Lower lobe of right lung (tissue), 2 donors: ENCODE measurements at regions not wholly inside any gene's neighbourhood (a gene's known extent, or its start where the extent isn't known, plus 50 kb on each side); places are given as distances from the start of the nearest gene placed in this dataset.
"Not testable (repeated sequence)": the region's sequence is repeated elsewhere in the genome, so short reads cannot be mapped to it uniquely, and the experiment has no call there.

Experiments
- ATAC-seq, 2 donors: fragments of 200-7000 bp; cut with Tn5 transposase; one replicate each; pipeline ENCODE4 v1.9.1; 2020 to 2022; ENCODE audit warnings: mild to moderate bottlenecking in 2 of 2, moderate library complexity in 2 of 2
- DNase-seq: peaks from one replicate; pipeline ENCODE4 v3.0.0-alpha.2; 2020
- H3K27ac ChIP-seq: fragments of 200-600 bp; one replicate; pipeline ENCODE4 v1.8.0; 2022
- H3K27me3 ChIP-seq: fragments of 200-600 bp; one replicate; pipeline ENCODE4 v1.8.0; 2022; ENCODE audit warnings: low read depth
- H3K36me3 ChIP-seq: fragments of 200-600 bp; one replicate; pipeline ENCODE4 v1.8.0; 2022; ENCODE audit warnings: mild to moderate bottlenecking
- H3K4me1 ChIP-seq: fragments of 200-600 bp; one replicate; pipeline ENCODE4 v1.8.0; 2022
- H3K4me3 ChIP-seq: fragments of 200-600 bp; one replicate; pipeline ENCODE4 v1.8.0; 2022; ENCODE audit warnings: mild to moderate bottlenecking
- H3K9me3 ChIP-seq: fragments of 200-600 bp; one replicate; pipeline ENCODE4 v1.8.0; 2022
- CTCF ChIP-seq: fragments of 200-600 bp; IDR thresholded peaks from one replicate; pipeline ENCODE4 v1.8.0; 2022; ENCODE audit warnings: antibody characterized with exemption, mild to moderate bottlenecking
- intact Hi-C: fragments of 100-400 bp; cut with DNase I; formaldehyde crosslinking; loops from one replicate; pipeline ENCODE4 v1.11.0; 2022
- donor health status: DM: no; HTN: yes; CAD: no; lungs with severe emphysema.

- ATAC-seq (no peak), DNase-seq (no peak)
- Histone ChIP-seq H3K9me3 (no peaks in the 10 kb centered on the region), H3K27me3 (peaks cover 4% of the 10 kb centered on the region), H3K4me3 (no peak overlapping the region), H3K36me3 (no peaks in the 10 kb centered on the region), H3K27ac (no peak overlapping the region), H3K4me1 (peaks cover 4% of the 10 kb centered on the region)
- no peak for TF ChIP-seq CTCF
- intact Hi-C loops = no loop called here
Measured at GRCh38 chr6:167707686-167708500, 118.8 kb upstream of the AFDN start.

DNA sequence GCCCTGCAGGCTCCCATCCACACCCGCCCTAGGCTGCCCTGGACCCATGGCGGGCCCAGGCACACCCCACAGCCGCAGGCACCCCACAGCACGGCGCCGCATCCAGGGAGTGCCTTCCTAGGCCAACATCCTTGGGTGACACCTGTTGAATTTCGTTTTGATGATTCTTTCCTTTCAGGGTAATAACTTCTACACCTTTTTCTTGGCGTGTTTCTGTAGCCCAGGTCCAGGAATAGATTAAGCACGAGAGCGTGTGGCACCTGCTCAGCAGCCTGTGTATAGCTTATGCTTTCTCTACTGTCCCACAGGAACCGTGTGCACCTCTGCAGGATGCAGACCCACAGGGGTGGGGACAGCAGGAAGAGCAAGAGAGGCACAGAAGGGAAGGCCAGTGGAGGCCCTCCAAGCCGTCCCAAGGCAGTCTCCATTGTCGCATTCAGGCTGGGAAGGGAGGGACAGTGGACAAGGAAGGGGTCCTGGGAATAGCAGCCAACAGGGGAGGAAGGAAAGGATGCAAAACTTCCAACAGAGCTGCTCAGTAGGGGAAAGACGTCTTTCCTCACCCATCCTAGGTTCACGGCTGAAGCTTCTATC lies 118.1 kb upstream of the AFDN start:
- Histone ChIP-seq H3K27ac (no peak overlapping the region), H3K4me3 (no peak overlapping the region), H3K4me1 (peaks cover 11% of the 10 kb centered on the region), H3K36me3 (no peaks in the 10 kb centered on the region), H3K27me3 (peaks cover 8% of the 10 kb centered on the region), H3K9me3 (no peaks in the 10 kb centered on the region)
- no peak for TF ChIP-seq CTCF
- intact Hi-C loops = no loop called here
- ATAC-seq = peak in 1 of 2 donors; percentile 31
- no peak for DNase-seq

GRCh38 chr6:167709196-167709595 lies 117.5 kb upstream of the AFDN start:
- TF ChIP-seq CTCF = no peak
- DNase-seq = no peak
- peaks cover 8% of the 10 kb centered on the region for H3K27me3 ChIP-seq

GRCh38 chr6:167709776-167710336 lies 116.9 kb upstream of the AFDN start:
- H3K9me3 ChIP-seq, H3K27ac ChIP-seq, DNase-seq, intact Hi-C loops, H3K4me3 ChIP-seq, H3K36me3 ChIP-seq, ATAC-seq, H3K27me3 ChIP-seq: not testable (repeated sequence)
- H3K4me1 ChIP-seq = peaks cover 11% of the 10 kb centered on the region

More at GRCh38 chr6:167709196-167709595, 117.5 kb upstream of the AFDN start:
- H3K27ac ChIP-seq = no peak overlapping the region
- no peak overlapping the region for H3K4me3 ChIP-seq
- H3K4me1 ChIP-seq = peaks cover 11% of the 10 kb centered on the region
- H3K36me3 ChIP-seq = no peaks in the 10 kb centered on the region
- ATAC-seq = no peak
- H3K9me3 ChIP-seq = no peaks in the 10 kb centered on the region
- intact Hi-C loops = no loop called here

DNA sequence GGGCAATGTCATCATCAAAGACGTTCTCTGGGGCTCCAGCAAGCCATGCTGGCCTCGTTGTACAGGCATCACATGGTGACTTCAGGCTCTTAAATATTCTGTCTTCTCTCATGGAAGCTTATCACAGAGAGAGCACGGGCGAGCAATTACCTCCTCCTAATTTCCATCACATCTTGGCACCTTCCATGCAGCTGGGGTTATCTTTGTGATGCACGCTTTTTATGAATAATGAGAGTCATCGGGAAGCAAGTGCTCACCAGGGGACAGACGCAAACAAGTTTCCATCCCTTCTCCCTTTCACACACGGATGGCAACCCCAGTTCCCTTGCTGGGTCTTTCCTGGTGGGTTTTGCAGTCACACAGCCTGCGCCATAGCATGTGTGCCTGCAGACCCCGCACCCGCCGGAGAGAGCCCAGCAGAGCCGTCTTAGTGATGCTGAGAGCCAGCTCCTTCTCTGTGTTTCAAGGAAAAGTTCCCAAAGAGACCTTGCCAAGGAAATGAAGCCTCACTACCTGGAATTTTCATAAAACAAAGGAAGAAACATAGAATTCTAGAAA lies 116.3 kb upstream of the AFDN start:
- Histone ChIP-seq H3K27ac (no peak overlapping the region), H3K4me3 (no peak overlapping the region), H3K27me3 (peaks cover 8% of the 10 kb centered on the region), H3K36me3 (no peaks in the 10 kb centered on the region), H3K4me1 (peaks cover 11% of the 10 kb centered on the region), H3K9me3 (no peaks in the 10 kb centered on the region)
- intact Hi-C loops = no loop called here
- DNase-seq (no peak), ATAC-seq (no peak)
- TF ChIP-seq CTCF = no peak
